ENCODE measurements at regions not wholly inside any gene's neighbourhood (a gene's known extent, or its start where the extent isn't known, plus 50 kb on each side); places are given as distances from the start of the nearest gene placed in this dataset.

- TF ChIP-seq EZH2 (IDR thresholded peaks at IDR 0.05; ENCODE audit: low read length) (no peak), CTCF (optimal IDR thresholded peaks at IDR 0.05 in 1 of 3, IDR thresholded peaks at IDR 0.05 in 1 of 3, conservative IDR thresholded peaks at IDR 0.05 in 1 of 3; ENCODE audit: extremely low read depth in 1 of 3, insufficient read depth in 2 of 3, low read length in 3 of 3) (no peak)
- no peak overlapping the region for H3K27ac ChIP-seq (ENCODE audit: control insufficient read depth, insufficient read depth, low read length)
- FAIRE-seq = peak; percentile 91
- H3K9ac ChIP-seq (ENCODE audit: control insufficient read depth, extremely low read depth, insufficient read depth, low read length) = no peak overlapping the region
- peak overlapping the region; percentile 49 for H3K4me2 ChIP-seq (ENCODE audit: control insufficient read depth, extremely low read depth, insufficient read depth, low read depth, low read length)
- no peaks in the 10 kb centered on the region for H3K9me1 ChIP-seq (ENCODE audit: control insufficient read depth, extremely low read depth, insufficient read depth, low read length)
- dilution Hi-C loops (cut with MboI; ENCODE audit: extremely low pct_ligation_motif_present, low sequenced_read_pairs) = no loop called here
- H3K79me2 ChIP-seq (ENCODE audit: control insufficient read depth, insufficient read depth, low read length) = no peaks in the 10 kb centered on the region
- no peaks in the 10 kb centered on the region for H3K36me3 ChIP-seq (ENCODE audit: control insufficient read depth in 2 of 2, extremely low read depth in 1 of 2, insufficient read depth in 2 of 2, low read length in 2 of 2)
- no peaks in the 10 kb centered on the region for H4K20me1 ChIP-seq (ENCODE audit: control insufficient read depth, extremely low read depth, insufficient read depth, low read length)
- peaks cover 23% of the 10 kb centered on the region for H3K4me1 ChIP-seq (ENCODE audit: control insufficient read depth, extremely low read depth, insufficient read depth, low read length)
- no peak overlapping the region for H2AFZ ChIP-seq (ENCODE audit: control insufficient read depth, low read length)
- no peaks in the 10 kb centered on the region for H3K27me3 ChIP-seq (ENCODE audit: control insufficient read depth, extremely low read depth, insufficient read depth, low read length)
- peak; percentile 36 for DNase-seq (ENCODE audit: low read depth, low spot score)
- no peaks in the 10 kb centered on the region for H3K9me3 ChIP-seq (ENCODE audit: control insufficient read depth, low read depth, low read length)
- H3K4me3 ChIP-seq (ENCODE audit: control insufficient read depth in 2 of 3, extremely low read depth in 1 of 3, insufficient read depth in 2 of 3, low read depth in 1 of 3, low read length in 3 of 3) = no peak overlapping the region
Measured at GRCh38 chr1:14300991-14301703, 297.3 kb upstream of the KAZN start.

GRCh38 chr1:14301704-14302024, 296.8 kb upstream of the KAZN start:
- DNase-seq (ENCODE audit: low read depth, low spot score) (no peak), FAIRE-seq (no peak)
- H3K36me3 ChIP-seq (ENCODE audit: control insufficient read depth in 2 of 2, extremely low read depth in 1 of 2, insufficient read depth in 2 of 2, low read length in 2 of 2) = no peaks in the 10 kb centered on the region
- H3K27ac ChIP-seq (ENCODE audit: control insufficient read depth, insufficient read depth, low read length) = no peak overlapping the region
- no peaks in the 10 kb centered on the region for H3K27me3 ChIP-seq (ENCODE audit: control insufficient read depth, extremely low read depth, insufficient read depth, low read length)
- TF ChIP-seq CTCF (optimal IDR thresholded peaks at IDR 0.05 in 1 of 3, IDR thresholded peaks at IDR 0.05 in 1 of 3, conservative IDR thresholded peaks at IDR 0.05 in 1 of 3; ENCODE audit: extremely low read depth in 1 of 3, insufficient read depth in 2 of 3, low read length in 3 of 3) (no peak), EZH2 (IDR thresholded peaks at IDR 0.05; ENCODE audit: low read length) (no peak)
- peaks cover 23% of the 10 kb centered on the region for H3K4me1 ChIP-seq (ENCODE audit: control insufficient read depth, extremely low read depth, insufficient read depth, low read length)
- H4K20me1 ChIP-seq (ENCODE audit: control insufficient read depth, extremely low read depth, insufficient read depth, low read length) = no peaks in the 10 kb centered on the region
- H3K9me1 ChIP-seq (ENCODE audit: control insufficient read depth, extremely low read depth, insufficient read depth, low read length) = no peaks in the 10 kb centered on the region
- no peaks in the 10 kb centered on the region for H3K79me2 ChIP-seq (ENCODE audit: control insufficient read depth, insufficient read depth, low read length)
- dilution Hi-C loops (cut with MboI; ENCODE audit: extremely low pct_ligation_motif_present, low sequenced_read_pairs) = no loop called here
- no peaks in the 10 kb centered on the region for H3K9me3 ChIP-seq (ENCODE audit: control insufficient read depth, low read depth, low read length)
- no peak overlapping the region for H3K9ac ChIP-seq (ENCODE audit: control insufficient read depth, extremely low read depth, insufficient read depth, low read length)
- no peak overlapping the region for H2AFZ ChIP-seq (ENCODE audit: control insufficient read depth, low read length)
- no peak overlapping the region for H3K4me3 ChIP-seq (ENCODE audit: control insufficient read depth in 2 of 3, extremely low read depth in 1 of 3, insufficient read depth in 2 of 3, low read depth in 1 of 3, low read length in 3 of 3)
- H3K4me2 ChIP-seq (ENCODE audit: control insufficient read depth, extremely low read depth, insufficient read depth, low read depth, low read length) = peak overlapping the region; percentile 49
